OCI-LY3 (cell line): ENCODE measurements at regions not wholly inside any gene's neighbourhood (a gene's known extent, or its start where the extent isn't known, plus 50 kb on each side); places are given as distances from the start of the nearest gene placed in this dataset.

ENCODE experiments used
- CTCF ChIP-seq: fragments of 200-600, 300-600 bp; sonication (generic); IDR thresholded peaks from 2 replicates; pipeline ENCODE4 v1.5.1; 2014; ENCODE audit warnings: antibody characterized with exemption, low read length, low read depth
- EZH2phosphoT487 ChIP-seq: fragments of 200-600 bp; shearing (Covaris generic); IDR thresholded peaks from 2 replicates; pipeline ENCODE4 v1.6.1; 2018; ENCODE audit warnings: antibody characterized with exemption, mixed run types, low read depth

- TF ChIP-seq CTCF, result no peak
- TF ChIP-seq EZH2phosphoT487, result no peak
Measured at GRCh38 chr3:66796343-66796742, 201.8 kb upstream of the KBTBD8 start.
